HG03565 (cell line): ENCODE measurements at regions not wholly inside any gene's neighbourhood (a gene's known extent, or its start where the extent isn't known, plus 50 kb on each side); places are given as distances from the start of the nearest gene placed in this dataset.
A peak's percentile ranks its signal among the peaks of the same experiment; 100 is the strongest.

Experiments used
- ATAC-seq: cut with Tn5 transposase; IDR thresholded peaks from one replicate; pipeline ENCODE4 v1.9.1; 2021; ENCODE audit warnings: mild to moderate bottlenecking, moderate library complexity; ENCODE audit not compliant: unreplicated experiment

- ATAC-seq, result no peak
Observed at GRCh38 chr5:4855036-4855435, 285.1 kb upstream of the ADAMTS16 start.

DNA sequence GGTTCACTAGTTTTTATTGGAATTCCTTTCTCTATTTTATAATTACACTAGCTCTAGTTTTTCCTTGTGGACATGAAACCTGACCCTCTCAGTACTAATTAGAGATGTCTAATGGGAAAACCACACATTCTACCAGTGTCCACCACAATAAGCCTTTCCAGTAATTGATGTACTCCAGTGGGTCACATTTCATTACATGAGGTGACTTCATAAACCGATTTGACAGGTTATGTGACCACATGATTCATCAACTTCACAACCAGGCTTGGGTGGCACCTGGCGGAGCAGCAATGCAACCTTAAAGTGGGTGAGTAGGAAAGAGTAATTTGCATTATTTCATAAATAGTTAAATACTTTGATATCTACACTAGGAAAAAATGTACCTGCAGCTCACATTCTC lies 284.2 kb upstream of the ADAMTS16 start:
- ATAC-seq, result no peak

GRCh38 chr5:4857761-4858160 lies 282.4 kb upstream of the ADAMTS16 start:
- ATAC-seq, result no peak

GRCh38 chr5:4859500-4860235 lies 280.5 kb upstream of the ADAMTS16 start:
- ATAC-seq, result no peak

DNA sequence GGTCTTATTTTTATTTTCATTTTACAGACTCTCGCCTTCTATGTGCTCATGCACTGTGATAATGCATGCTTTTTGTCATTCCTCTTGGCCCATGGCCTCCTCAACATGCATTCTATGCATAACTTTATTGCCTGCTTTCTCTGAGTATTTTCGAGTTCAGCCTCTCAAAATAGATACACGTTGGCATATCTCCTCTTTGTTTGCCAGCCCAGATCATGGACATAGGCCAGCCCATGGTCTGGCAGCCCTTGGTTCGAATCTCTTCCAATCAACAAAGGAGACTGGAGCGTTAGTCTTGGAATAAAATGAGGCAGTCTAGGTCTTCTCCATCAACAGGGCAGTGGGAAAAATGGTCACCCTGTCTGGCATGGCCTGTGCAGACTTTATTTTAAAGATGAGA lies 279.5 kb upstream of the ADAMTS16 start:
- ATAC-seq, result no peak

- no peak for ATAC-seq
Observed at GRCh38 chr5:4862500-4862899, 277.6 kb upstream of the ADAMTS16 start.

DNA sequence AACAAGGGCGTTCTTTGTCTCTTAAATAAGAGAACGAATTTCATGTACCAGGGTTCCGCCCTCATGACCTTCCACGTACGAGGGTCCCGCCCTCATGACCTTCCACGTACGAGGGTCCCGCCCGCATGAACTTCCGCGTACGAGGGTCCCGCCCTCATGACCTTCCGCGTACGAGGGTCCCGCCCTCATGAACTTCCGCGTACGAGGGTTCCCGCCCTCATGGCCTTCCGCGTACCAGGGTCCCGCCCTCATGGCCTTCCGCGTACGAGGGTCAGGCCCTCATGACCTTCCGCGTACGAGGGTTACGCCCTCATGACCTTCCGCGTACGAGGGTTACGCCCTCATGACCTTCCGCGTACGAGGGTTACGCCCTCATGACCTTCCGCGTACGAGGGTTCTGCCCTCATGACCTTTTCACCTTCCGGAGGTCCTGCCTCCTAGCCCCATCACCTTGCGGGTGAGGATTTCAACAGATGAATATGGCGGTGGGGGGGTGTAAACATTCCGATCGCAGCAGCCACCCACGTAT lies 273.9 kb upstream of the ADAMTS16 start:
- no peak for ATAC-seq

- ATAC-seq, result no peak
Observed at GRCh38 chr5:4866817-4867216, 273.3 kb upstream of the ADAMTS16 start.

- ATAC-seq, result peak; percentile 61
Observed at GRCh38 chr5:4868140-4868735, 271.9 kb upstream of the ADAMTS16 start.

GRCh38 chr5:4873652-4874051 lies 266.5 kb upstream of the ADAMTS16 start:
- no peak for ATAC-seq

- no peak for ATAC-seq
Observed at GRCh38 chr5:4874097-4874496, 266.0 kb upstream of the ADAMTS16 start.

- ATAC-seq, result no peak
Observed at GRCh38 chr5:4875942-4876341, 264.2 kb upstream of the ADAMTS16 start.

GRCh38 chr5:4876804-4877203 lies 263.3 kb upstream of the ADAMTS16 start:
- no peak for ATAC-seq

GRCh38 chr5:4877579-4877978 lies 262.6 kb upstream of the ADAMTS16 start:
- no peak for ATAC-seq

- no peak for ATAC-seq
Observed at GRCh38 chr5:4879075-4879474, 261.1 kb upstream of the ADAMTS16 start.

GRCh38 chr5:4879693-4880303 lies 260.3 kb upstream of the ADAMTS16 start:
- ATAC-seq, result peak; percentile 75

DNA sequence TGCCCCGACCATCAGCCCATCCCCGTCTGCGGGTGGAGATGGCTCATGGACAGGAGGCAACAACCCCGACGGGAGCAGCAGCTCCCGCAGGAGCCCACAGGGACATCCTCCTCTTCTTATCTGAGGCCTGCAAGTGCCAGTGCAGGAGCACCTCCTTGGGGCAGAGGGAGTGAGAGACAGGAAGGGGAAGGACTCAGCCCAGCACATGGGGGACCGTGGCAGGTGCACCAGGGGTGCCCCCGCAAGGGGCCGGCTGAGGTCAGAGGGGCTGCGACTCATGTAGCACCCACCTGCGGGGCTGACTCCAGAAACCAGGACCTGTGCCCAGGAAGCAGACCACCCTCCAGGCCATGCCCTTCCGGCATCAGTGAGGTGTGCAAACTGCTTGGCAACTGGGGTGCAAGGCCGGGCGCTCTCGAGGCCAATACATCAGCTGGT lies 259.8 kb upstream of the ADAMTS16 start:
- no peak for ATAC-seq

DNA sequence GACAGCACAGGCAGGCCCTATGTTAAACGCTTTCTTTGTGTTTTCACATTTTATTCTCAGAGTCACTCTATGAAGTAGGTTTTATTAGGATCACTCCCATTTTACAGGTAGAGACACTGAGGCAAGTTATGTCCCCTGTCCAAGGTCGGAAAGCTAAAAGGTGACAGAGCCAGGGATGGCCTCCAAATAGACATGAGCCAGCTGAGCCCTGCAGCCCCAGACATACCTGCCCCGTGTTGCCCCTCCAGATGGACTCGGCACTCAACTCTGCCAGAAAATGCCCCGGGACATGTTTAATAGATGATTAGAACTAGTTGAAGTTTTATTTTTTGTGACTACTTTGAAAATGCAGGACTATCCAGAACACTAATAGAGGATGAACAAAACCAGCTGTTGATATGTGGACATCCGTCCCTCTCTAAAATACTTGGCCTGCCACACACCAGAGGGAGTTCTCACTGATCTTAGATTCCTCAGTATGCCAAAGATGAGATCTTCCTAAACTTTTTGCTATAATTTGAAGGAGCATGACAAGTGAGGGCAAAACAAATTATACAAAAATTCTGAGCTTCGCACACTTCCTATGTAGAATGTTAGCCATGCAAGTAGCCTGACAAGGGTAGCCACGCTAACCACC lies 258.6 kb upstream of the ADAMTS16 start:
- no peak for ATAC-seq

- no peak for ATAC-seq
Observed at GRCh38 chr5:4882186-4882585, 257.9 kb upstream of the ADAMTS16 start.

- no peak for ATAC-seq
Observed at GRCh38 chr5:4883360-4883759, 256.8 kb upstream of the ADAMTS16 start.

GRCh38 chr5:4893063-4893744 lies 246.9 kb upstream of the ADAMTS16 start:
- ATAC-seq, result no peak
